Upper lobe of right lung (tissue), 1 donor: ENCODE measurements at regions not wholly inside any gene's neighbourhood (a gene's known extent, or its start where the extent isn't known, plus 50 kb on each side); places are given as distances from the start of the nearest gene placed in this dataset.

Experiments
- ATAC-seq: fragments of 200-7000 bp; cut with Tn5 transposase; one replicate; pipeline ENCODE4 v1.9.1; 2020; ENCODE audit warnings: mild to moderate bottlenecking, moderate library complexity
- DNase-seq: peaks from one replicate; pipeline ENCODE4 v3.0.0-alpha.2; 2020
- H3K27ac ChIP-seq: fragments of 200-600 bp; one replicate; pipeline ENCODE4 v1.8.0; 2022
- H3K27me3 ChIP-seq: fragments of 200-600 bp; one replicate; pipeline ENCODE4 v1.8.0; 2022; ENCODE audit warnings: mild to moderate bottlenecking
- H3K36me3 ChIP-seq: fragments of 200-600 bp; one replicate; pipeline ENCODE4 v1.8.0; 2022
- H3K4me1 ChIP-seq: fragments of 200-600 bp; one replicate; pipeline ENCODE4 v1.8.0; 2022
- H3K4me3 ChIP-seq: fragments of 200-600 bp; one replicate; pipeline ENCODE4 v1.8.0; 2022; ENCODE audit warnings: mild to moderate bottlenecking
- H3K9me3 ChIP-seq: fragments of 200-600 bp; one replicate; pipeline ENCODE4 v1.8.0; 2022
- CTCF ChIP-seq: fragments of 200-600 bp; IDR thresholded peaks from one replicate; pipeline ENCODE4 v1.8.0; 2022; ENCODE audit warnings: antibody characterized with exemption
- intact Hi-C: fragments of 100-400 bp; cut with DNase I; formaldehyde crosslinking; loops from one replicate; pipeline ENCODE4 v1.11.0; 2022
- donor health status: DM: no; HTN: yes; CAD: no; lungs with severe emphysema.

- no peaks in the 10 kb centered on the region for H3K27me3 ChIP-seq
- no peak for TF ChIP-seq CTCF
- intact Hi-C loops: no loop called here
- no peak overlapping the region for H3K4me3 ChIP-seq
- peaks cover 16% of the 10 kb centered on the region for H3K4me1 ChIP-seq
- H3K27ac ChIP-seq: no peak overlapping the region
- DNase-seq (no peak), ATAC-seq (no peak)
- H3K9me3 ChIP-seq: no peaks in the 10 kb centered on the region
- no peaks in the 10 kb centered on the region for H3K36me3 ChIP-seq
These were observed 159.3 kb upstream of the DPH6 start for GRCh38 chr15:35705030-35705883.

- ATAC-seq (peak; percentile 48), DNase-seq (no peak)
- no peak for TF ChIP-seq CTCF
- no peaks in the 10 kb centered on the region for H3K9me3 ChIP-seq
- no peaks in the 10 kb centered on the region for H3K36me3 ChIP-seq
- no peaks in the 10 kb centered on the region for H3K27me3 ChIP-seq
- H3K4me3 ChIP-seq: no peak overlapping the region
- H3K4me1 ChIP-seq: peaks cover 16% of the 10 kb centered on the region
- intact Hi-C loops: no loop called here
- no peak overlapping the region for H3K27ac ChIP-seq
These were observed 160.1 kb upstream of the DPH6 start for GRCh38 chr15:35705884-35706585.

GRCh38 chr15:35712956-35713355, 167.0 kb upstream of the DPH6 start:
- no peaks in the 10 kb centered on the region for H3K27me3 ChIP-seq
- no peaks in the 10 kb centered on the region for H3K36me3 ChIP-seq
- no peak overlapping the region for H3K27ac ChIP-seq
- intact Hi-C loops: no loop called here
- DNase-seq: no peak
- H3K9me3 ChIP-seq: no peaks in the 10 kb centered on the region
- no peaks in the 10 kb centered on the region for H3K4me1 ChIP-seq
- H3K4me3 ChIP-seq: no peak overlapping the region
- no peak for ATAC-seq
- TF ChIP-seq CTCF: no peak

GRCh38 chr15:35713733-35714132, 167.8 kb upstream of the DPH6 start:
- DNase-seq: no peak
- peak; percentile 79 for ATAC-seq

GRCh38 chr15:35717721-35718120, 171.8 kb upstream of the DPH6 start:
- no peak for DNase-seq
- intact Hi-C loops: no loop called here
- Histone ChIP-seq H3K27ac (no peak overlapping the region), H3K9me3 (no peaks in the 10 kb centered on the region), H3K27me3 (no peaks in the 10 kb centered on the region), H3K4me1 (no peaks in the 10 kb centered on the region), H3K36me3 (no peaks in the 10 kb centered on the region), H3K4me3 (no peak overlapping the region)
- TF ChIP-seq CTCF: no peak
- ATAC-seq: no peak

More at GRCh38 chr15:35713733-35714132, 167.8 kb upstream of the DPH6 start:
- H3K4me1 ChIP-seq: no peaks in the 10 kb centered on the region
- no peak for TF ChIP-seq CTCF
- no peaks in the 10 kb centered on the region for H3K36me3 ChIP-seq
- H3K9me3 ChIP-seq: no peaks in the 10 kb centered on the region
- no peak overlapping the region for H3K27ac ChIP-seq
- no peaks in the 10 kb centered on the region for H3K27me3 ChIP-seq
- no peak overlapping the region for H3K4me3 ChIP-seq
- intact Hi-C loops: no loop called here
